Right cardiac atrium (tissue), 5 donors: ENCODE measurements at regions not wholly inside any gene's neighbourhood (a gene's known extent, or its start where the extent isn't known, plus 50 kb on each side); places are given as distances from the start of the nearest gene placed in this dataset.
"Not testable (repeated sequence)": the region's sequence is repeated elsewhere in the genome, so short reads cannot be mapped to it uniquely, and the experiment has no call there.

Source experiments
- ATAC-seq, 2 donors: fragments of 200-7000 bp; cut with Tn5 transposase; one replicate each; pipeline versions ENCODE4 v1.8.0 to v1.9.1; 2020; ENCODE audit warnings: moderate library complexity in 2 of 2, mild to moderate bottlenecking in 1 of 2
- DNase-seq, 3 donors: peaks; one replicate each; pipeline ENCODE4 v3.0.0-alpha.2; 2020
- H3K27ac ChIP-seq: one replicate; pipeline ENCODE4 v1.5.1; 2013; ENCODE audit warnings: mild to moderate bottlenecking, low read length, control low read depth, moderate library complexity
- H3K27me3 ChIP-seq: one replicate; pipeline ENCODE4 v1.6.1; 2013; ENCODE audit not compliant: control insufficient read depth, insufficient read depth
- H3K4me1 ChIP-seq: one replicate; pipeline ENCODE4 v1.6.1; 2013; ENCODE audit warnings: low read length; ENCODE audit not compliant: control insufficient read depth, insufficient read depth
- H3K4me3 ChIP-seq: one replicate; pipeline ENCODE4 v1.5.1; 2013; ENCODE audit warnings: low read length, control low read depth
- H3K9me3 ChIP-seq: one replicate; pipeline ENCODE4 v1.6.1; 2013; ENCODE audit warnings: low read length; ENCODE audit not compliant: control insufficient read depth
- WGBS: extraction: QIAGEN DNeasy Blood & Tissue Kit; methylation state at CpG from one replicate; pipeline ENCODE4 v1.1.7; 2013; 5-methylcytosine and 5-hydroxymethylcytosine counted together
- intact Hi-C, 4 donors: fragments of 100-400 bp; cut with DNase I; formaldehyde crosslinking; loops; one replicate each; pipeline versions ENCODE4 v1.11.0 to v1.14.0; 2022 to 2023
- donor health status: healthy with polysubstance abuse.
- donor health status: DM: no; HTN: yes; CAD: no.
- donor health status: DM: no; HTN: no; CAD: no.
- donor health status: DM: no; HTN: yes; CAD: no; lungs with severe emphysema.
- donor health status: DM: yes; HTN: yes; CAD: no.

GRCh38 chr1:166307261-166308188 is 140.7 kb upstream of the FAM78B start:
- peak; percentile 31 to 77 (median 63) for DNase-seq
- WGBS: 37% methylated on average over 9 of the region's 9 CpGs
- Histone ChIP-seq H3K4me1 (no peaks in the 10 kb centered on the region), H3K27me3 (no peaks in the 10 kb centered on the region), H3K4me3 (peak overlapping the region; percentile 37), H3K27ac (peak overlapping the region; percentile 85), H3K9me3 (no peaks in the 10 kb centered on the region)
- intact Hi-C loops: no loop called here
- peak; percentile 92 to 94 for ATAC-seq

GRCh38 chr1:166316306-166316705 is 149.5 kb upstream of the FAM78B start:
- H3K27me3 ChIP-seq, DNase-seq, H3K27ac ChIP-seq, ATAC-seq, H3K9me3 ChIP-seq, H3K4me3 ChIP-seq, H3K4me1 ChIP-seq, intact Hi-C loops: not testable (repeated sequence)
- 80% methylated on average over 5 of the region's 5 CpGs for WGBS

- Histone ChIP-seq H3K27me3 (no peaks in the 10 kb centered on the region), H3K27ac (no peak overlapping the region), H3K4me3 (no peak overlapping the region), H3K9me3 (no peaks in the 10 kb centered on the region), H3K4me1 (no peaks in the 10 kb centered on the region)
- ATAC-seq: no peak
- intact Hi-C loops: no loop called here
- DNase-seq: no peak
- 72% methylated on average over 3 of the region's 3 CpGs for WGBS
Measured at GRCh38 chr1:166322470-166322869, 155.7 kb upstream of the FAM78B start.

GRCh38 chr1:166327886-166328285 is 161.1 kb upstream of the FAM78B start:
- Histone ChIP-seq H3K4me1 (no peaks in the 10 kb centered on the region), H3K27ac (no peak overlapping the region), H3K27me3 (no peaks in the 10 kb centered on the region), H3K9me3 (no peaks in the 10 kb centered on the region), H3K4me3 (no peak overlapping the region)
- ATAC-seq (peak in 1 of 2 donors; percentile 22), DNase-seq (no peak)
- WGBS: 68% methylated on average over 5 of the region's 5 CpGs
- intact Hi-C loops: no loop called here

- intact Hi-C loops: no loop called here
- 84% methylated on average over 1 of the region's 1 CpG for WGBS
- Histone ChIP-seq H3K4me1 (no peaks in the 10 kb centered on the region), H3K27me3 (no peaks in the 10 kb centered on the region), H3K4me3 (no peak overlapping the region), H3K27ac (no peak overlapping the region), H3K9me3 (no peaks in the 10 kb centered on the region)
- ATAC-seq (no peak), DNase-seq (no peak)
Measured at GRCh38 chr1:166328956-166329355, 162.2 kb upstream of the FAM78B start.

GRCh38 chr1:166330096-166330495 is 163.3 kb upstream of the FAM78B start:
- Histone ChIP-seq H3K27me3 (no peaks in the 10 kb centered on the region), H3K4me3 (no peak overlapping the region), H3K9me3 (no peaks in the 10 kb centered on the region), H3K27ac (no peak overlapping the region), H3K4me1 (no peaks in the 10 kb centered on the region)
- 54% methylated on average over 1 of the region's 1 CpG for WGBS
- intact Hi-C loops: no loop called here
- DNase-seq (no peak), ATAC-seq (no peak)

- intact Hi-C loops: no loop called here
- 88% methylated on average over 2 of the region's 2 CpGs for whole genome bisulfite sequencing
- no peaks in the 10 kb centered on the region for H3K4me1 ChIP-seq
- ATAC-seq (no peak), DNase-seq (no peak)
- no peaks in the 10 kb centered on the region for H3K9me3 ChIP-seq
- no peak overlapping the region for H3K4me3 ChIP-seq
- H3K27ac ChIP-seq: no peak overlapping the region
- H3K27me3 ChIP-seq: no peaks in the 10 kb centered on the region
Measured at GRCh38 chr1:166338105-166338504, 171.3 kb upstream of the FAM78B start.

- Histone ChIP-seq H3K4me1 (no peaks in the 10 kb centered on the region), H3K27ac (no peak overlapping the region), H3K4me3 (no peak overlapping the region), H3K27me3 (no peaks in the 10 kb centered on the region), H3K9me3 (no peaks in the 10 kb centered on the region)
- no peak for ATAC-seq
- intact Hi-C loops: no loop called here
- no peak for DNase-seq
Measured at GRCh38 chr1:166340709-166341108, 173.9 kb upstream of the FAM78B start.

GRCh38 chr1:166343276-166343675 is 176.5 kb upstream of the FAM78B start:
- ATAC-seq (no peak), DNase-seq (peak in 1 of 3 donors; percentile 40)
- H3K27me3 ChIP-seq: no peaks in the 10 kb centered on the region
- H3K9me3 ChIP-seq: no peaks in the 10 kb centered on the region
- no peaks in the 10 kb centered on the region for H3K4me1 ChIP-seq
- no peak overlapping the region for H3K27ac ChIP-seq
- 92% methylated on average over 22 of the region's 22 CpGs for WGBS
- no peak overlapping the region for H3K4me3 ChIP-seq
- intact Hi-C loops: no loop called here

GRCh38 chr1:166350490-166350889 is 183.7 kb upstream of the FAM78B start:
- no peak for ATAC-seq
- DNase-seq: peak in 1 of 3 donors; percentile 43
- intact Hi-C loops: no loop called here
- Histone ChIP-seq H3K4me1 (no peaks in the 10 kb centered on the region), H3K27me3 (no peaks in the 10 kb centered on the region), H3K4me3 (no peak overlapping the region), H3K9me3 (no peaks in the 10 kb centered on the region), H3K27ac (no peak overlapping the region)
- 52% methylated on average over 5 of the region's 5 CpGs for WGBS

- intact Hi-C loops: no loop called here
- Histone ChIP-seq H3K4me3 (no peak overlapping the region), H3K27ac (no peak overlapping the region), H3K9me3 (no peaks in the 10 kb centered on the region), H3K27me3 (no peaks in the 10 kb centered on the region), H3K4me1 (no peaks in the 10 kb centered on the region)
- DNase-seq: no peak
- 39% methylated on average over 1 of the region's 1 CpG for WGBS
- ATAC-seq: no peak
Measured at GRCh38 chr1:166351676-166352075, 184.9 kb upstream of the FAM78B start.
